ENCODE measurements at regions not wholly inside any gene's neighbourhood (a gene's known extent, or its start where the extent isn't known, plus 50 kb on each side); places are given as distances from the start of the nearest gene placed in this dataset.

GRCh38 chr10:118495499-118495898 is 99.9 kb downstream of the PRLHR start:
- H3K27me3 ChIP-seq (replicated peaks; ENCODE audit: control insufficient read depth, insufficient read depth, low read length): no peaks in the 10 kb centered on the region
- DNase-seq (ENCODE audit: extremely low read depth, insufficient read length): no peak
- no peak for TF ChIP-seq CTCF (IDR thresholded peaks at IDR 0.05; ENCODE audit: insufficient read depth, low read length, poor library complexity, severe bottlenecking)
- no peak overlapping the region for H3K4me3 ChIP-seq (replicated peaks; ENCODE audit: low read depth, low read length)
- no peaks in the 10 kb centered on the region for H3K36me3 ChIP-seq (ENCODE audit: control insufficient read depth, insufficient read depth, low read length)

- Histone ChIP-seq H3K4me3 (replicated peaks; ENCODE audit: low read depth, low read length) (no peak overlapping the region), H3K36me3 (ENCODE audit: control insufficient read depth, insufficient read depth, low read length) (no peaks in the 10 kb centered on the region), H3K27me3 (replicated peaks; ENCODE audit: control insufficient read depth, insufficient read depth, low read length) (no peaks in the 10 kb centered on the region)
- no peak for DNase-seq (ENCODE audit: extremely low read depth, insufficient read length)
- TF ChIP-seq CTCF (IDR thresholded peaks at IDR 0.05; ENCODE audit: insufficient read depth, low read length, poor library complexity, severe bottlenecking): no peak
Observed at GRCh38 chr10:118491055-118491454, 104.4 kb downstream of the PRLHR start.

- no peak for DNase-seq (ENCODE audit: extremely low read depth, insufficient read length)
- no peak for TF ChIP-seq CTCF (IDR thresholded peaks at IDR 0.05; ENCODE audit: insufficient read depth, low read length, poor library complexity, severe bottlenecking)
- H3K27me3 ChIP-seq (replicated peaks; ENCODE audit: control insufficient read depth, insufficient read depth, low read length): no peaks in the 10 kb centered on the region
Observed at GRCh38 chr10:118488710-118489497, 106.5 kb downstream of the PRLHR start.

GRCh38 chr10:118485641-118486040 is 109.8 kb downstream of the PRLHR start:
- Histone ChIP-seq H3K36me3 (ENCODE audit: control insufficient read depth, insufficient read depth, low read length) (no peaks in the 10 kb centered on the region), H3K4me3 (replicated peaks; ENCODE audit: low read depth, low read length) (no peak overlapping the region), H3K27me3 (replicated peaks; ENCODE audit: control insufficient read depth, insufficient read depth, low read length) (no peaks in the 10 kb centered on the region)
- no peak for DNase-seq (ENCODE audit: extremely low read depth, insufficient read length)
- TF ChIP-seq CTCF (IDR thresholded peaks at IDR 0.05; ENCODE audit: insufficient read depth, low read length, poor library complexity, severe bottlenecking): no peak

More at GRCh38 chr10:118488710-118489497, 106.5 kb downstream of the PRLHR start:
- no peak overlapping the region for H3K4me3 ChIP-seq (replicated peaks; ENCODE audit: low read depth, low read length)
- H3K36me3 ChIP-seq (ENCODE audit: control insufficient read depth, insufficient read depth, low read length): no peaks in the 10 kb centered on the region

GRCh38 chr10:118484152-118484871 is 111.1 kb downstream of the PRLHR start:
- no peak for DNase-seq (ENCODE audit: extremely low read depth, insufficient read length)
- Histone ChIP-seq H3K4me3 (replicated peaks; ENCODE audit: low read depth, low read length) (no peak overlapping the region), H3K36me3 (ENCODE audit: control insufficient read depth, insufficient read depth, low read length) (no peaks in the 10 kb centered on the region), H3K27me3 (replicated peaks; ENCODE audit: control insufficient read depth, insufficient read depth, low read length) (no peaks in the 10 kb centered on the region)
- TF ChIP-seq CTCF (IDR thresholded peaks at IDR 0.05; ENCODE audit: insufficient read depth, low read length, poor library complexity, severe bottlenecking): no peak
